Aorta (tissue), 5 donors: ENCODE measurements at regions not wholly inside any gene's neighbourhood (a gene's known extent, or its start where the extent isn't known, plus 50 kb on each side); places are given as distances from the start of the nearest gene placed in this dataset.

ENCODE experiments used
- ATAC-seq: fragments of 200-7000 bp; cut with Tn5 transposase; one replicate; pipeline ENCODE4 v1.9.1; 2022; ENCODE audit warnings: moderate library complexity; ENCODE audit not compliant: low FRiP score
- DNase-seq, 2 donors: peaks; one replicate each; pipeline ENCODE4 v3.0.0-alpha.2; 2020
- H3K27ac ChIP-seq, 2 donors: one replicate each; pipeline ENCODE4 v1.5.1; 2013; ENCODE audit warnings: low read length in 2 of 2, mild to moderate bottlenecking in 2 of 2, moderate library complexity in 2 of 2, control low read depth in 1 of 2, inconsistent platforms in 1 of 2, low read depth in 1 of 2
- H3K27me3 ChIP-seq, 2 donors: one replicate each; pipeline ENCODE4 v1.6.1; 2013; ENCODE audit warnings: control low read depth in 1 of 2, low read length in 1 of 2, mild to moderate bottlenecking in 1 of 2, moderate library complexity in 1 of 2; ENCODE audit not compliant: insufficient read depth in 2 of 2, control insufficient read depth in 1 of 2
- H3K36me3 ChIP-seq, 2 donors: one replicate each; pipeline ENCODE4 v1.6.1; 2013; ENCODE audit warnings: control low read depth in 1 of 2, low read length in 1 of 2, mild to moderate bottlenecking in 1 of 2; ENCODE audit not compliant: insufficient read depth in 2 of 2, control insufficient read depth in 1 of 2
- H3K4me1 ChIP-seq, 2 donors: one replicate each; pipeline ENCODE4 v1.6.1; 2013; ENCODE audit warnings: low read length in 2 of 2, control low read depth in 1 of 2, mild to moderate bottlenecking in 1 of 2, moderate library complexity in 1 of 2; ENCODE audit not compliant: insufficient read depth in 2 of 2, control insufficient read depth in 1 of 2
- H3K4me3 ChIP-seq, 2 donors: one replicate each; pipeline ENCODE4 v1.5.1; 2013; ENCODE audit warnings: low read length in 2 of 2, control low read depth in 1 of 2, mild to moderate bottlenecking in 1 of 2
- H3K9me3 ChIP-seq: one replicate; pipeline ENCODE4 v1.6.1; 2013; ENCODE audit warnings: mild to moderate bottlenecking, low read length; ENCODE audit not compliant: control insufficient read depth
- WGBS, 2 donors: extraction: QIAGEN DNeasy Blood & Tissue Kit; methylation state at CpG; one replicate each; pipeline ENCODE4 v1.1.7; 2013; 5-methylcytosine and 5-hydroxymethylcytosine counted together
- intact Hi-C, 2 donors: fragments of 100-400 bp; cut with DNase I; formaldehyde crosslinking; loops; one replicate each; pipeline versions ENCODE4 v1.14.2 to v1.15.0; 2022
- donor health status: healthy with polysubstance abuse.
- donor health status: Bipolar disorder and iron deficiency.
- donor health status: DM: no; HTN: no; CAD: no.
- donor health status: DM: no; HTN: no; CAD: no.
- donor health status: DM: yes; HTN: yes; CAD: no.

DNA sequence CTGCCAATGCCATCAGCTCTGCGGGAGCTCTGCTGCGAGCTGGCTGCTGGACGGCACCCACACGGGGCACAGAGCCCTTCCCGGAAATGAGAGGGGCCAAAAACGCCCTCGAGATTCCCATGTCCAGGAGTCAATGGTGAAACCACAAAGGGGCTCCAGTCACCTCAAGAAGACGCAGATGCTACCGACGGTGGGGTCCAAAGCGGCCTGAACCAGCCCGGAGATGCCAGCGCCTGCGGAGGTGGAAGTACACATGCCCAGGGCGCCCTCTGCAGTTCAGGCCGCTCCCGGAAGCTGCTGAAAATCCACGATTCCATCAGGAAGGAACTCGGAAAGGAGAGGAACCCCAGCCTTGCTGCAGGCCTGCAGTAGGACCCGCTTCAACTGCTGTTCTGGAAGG lies 82.4 kb upstream of the SELENOP start:
- H3K4me3 ChIP-seq = no peak overlapping the region
- 33 to 39% methylated on average over 20 of the region's 20 CpGs for WGBS, 2 donors
- H3K36me3 ChIP-seq = no peaks in the 10 kb centered on the region
- no peak for DNase-seq
- H3K9me3 ChIP-seq = no peaks in the 10 kb centered on the region
- intact Hi-C loops = no loop called here
- no peaks in the 10 kb centered on the region for H3K4me1 ChIP-seq
- H3K27ac ChIP-seq = no peak overlapping the region
- no peak for ATAC-seq
- H3K27me3 ChIP-seq = no peaks in the 10 kb centered on the region

DNA sequence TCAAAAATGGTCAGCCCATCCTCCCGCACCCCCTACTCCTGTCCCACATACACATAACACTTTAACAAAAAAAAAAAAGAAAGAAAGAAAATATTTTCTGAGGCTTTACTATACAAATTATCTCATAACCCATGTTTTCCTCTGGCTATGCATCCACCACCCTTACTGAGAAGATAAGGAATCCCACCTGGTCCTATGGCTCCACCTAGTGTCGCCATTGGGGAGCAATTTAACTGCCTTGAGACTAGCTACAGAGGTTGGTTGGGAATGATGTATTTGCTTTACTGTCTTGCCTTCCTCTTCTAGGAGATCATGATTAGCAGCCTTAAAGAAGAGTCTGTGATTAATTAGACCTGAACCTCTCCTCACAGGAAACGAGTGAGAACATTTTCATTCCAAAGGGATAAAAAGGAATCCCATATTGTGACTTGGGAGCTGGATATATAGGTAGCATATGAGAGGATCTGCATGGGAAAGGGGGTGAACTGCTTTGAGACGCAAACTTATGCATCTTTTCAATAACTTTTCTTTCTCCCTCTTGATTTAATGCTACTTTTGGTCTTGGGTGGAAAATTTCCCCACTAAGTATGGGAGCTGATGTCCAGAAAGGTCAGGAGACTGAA lies 77.7 kb upstream of the SELENOP start:
- DNase-seq (peak in 1 of 2 donors; percentile 81), ATAC-seq (peak; percentile 91)
- H3K27me3 ChIP-seq = peaks cover 0 to 2% of the 10 kb centered on the region in 2 donors
- H3K4me1 ChIP-seq = no peaks in the 10 kb centered on the region
- WGBS, 2 donors = 20 to 27% methylated on average over 4 of the region's 4 CpGs
- no peaks in the 10 kb centered on the region for H3K36me3 ChIP-seq
- no peak overlapping the region for H3K4me3 ChIP-seq
- intact Hi-C loops = loop anchor here in 1 of 2 donors (10.0 kb wide), 1 partner anchor 1035 kb away; no protein-coding TSS in a partner anchor
- H3K27ac ChIP-seq = no peak overlapping the region
- no peaks in the 10 kb centered on the region for H3K9me3 ChIP-seq

- no peaks in the 10 kb centered on the region for H3K36me3 ChIP-seq
- no peak for DNase-seq
- no peaks in the 10 kb centered on the region for H3K9me3 ChIP-seq
- 68 to 73% methylated on average over 7 of the region's 7 CpGs for WGBS, 2 donors
- no peak overlapping the region for H3K27ac ChIP-seq
- intact Hi-C loops = loop anchor here in 1 of 2 donors (10.0 kb wide), 1 partner anchor 1034 kb away; no protein-coding TSS in a partner anchor
- H3K4me1 ChIP-seq = no peaks in the 10 kb centered on the region
- no peak for ATAC-seq
- H3K4me3 ChIP-seq = no peak overlapping the region
- peaks cover 0 to 2% of the 10 kb centered on the region in 2 donors for H3K27me3 ChIP-seq
These were observed 77.1 kb upstream of the SELENOP start for GRCh38 chr5:42888771-42889170.

DNA sequence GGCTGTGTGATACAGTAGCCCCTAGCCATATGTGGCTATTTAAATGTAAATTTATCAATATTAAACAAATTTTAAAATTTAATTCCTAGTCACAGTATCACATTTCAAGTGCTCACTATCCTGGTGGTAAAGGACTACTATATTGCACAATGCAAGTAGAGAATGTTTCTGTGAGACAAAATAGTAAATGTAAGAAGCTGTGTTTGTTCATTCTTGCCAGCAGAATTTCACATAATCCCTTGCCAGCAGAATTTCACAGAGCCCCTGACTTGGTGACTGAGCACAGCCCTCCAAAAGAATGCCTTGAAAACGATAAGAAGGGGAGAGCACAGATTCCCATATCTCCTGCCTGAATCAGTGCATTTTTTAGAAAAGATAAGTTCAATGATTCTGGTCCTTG lies 75.9 kb upstream of the SELENOP start:
- WGBS, 2 donors = 0 to 8% methylated on average over 1 of the region's 1 CpG
- no peak for DNase-seq
- intact Hi-C loops = loop anchor here in 1 of 2 donors (10.0 kb wide), 1 partner anchor 1033 kb away; no protein-coding TSS in a partner anchor
- Histone ChIP-seq H3K36me3 (no peaks in the 10 kb centered on the region), H3K27me3 (peaks cover 0 to 2% of the 10 kb centered on the region in 2 donors), H3K9me3 (no peaks in the 10 kb centered on the region), H3K27ac (no peak overlapping the region), H3K4me1 (no peaks in the 10 kb centered on the region), H3K4me3 (no peak overlapping the region)
- ATAC-seq = no peak

GRCh38 chr5:42887097-42887496 lies 75.4 kb upstream of the SELENOP start:
- H3K27ac ChIP-seq = no peak overlapping the region
- peaks cover 0 to 2% of the 10 kb centered on the region in 2 donors for H3K27me3 ChIP-seq
- WGBS, 2 donors = 60 to 76% methylated on average over 6 of the region's 6 CpGs
- H3K4me1 ChIP-seq = no peaks in the 10 kb centered on the region
- H3K4me3 ChIP-seq = no peak overlapping the region
- DNase-seq (peak in 1 of 2 donors; percentile 62), ATAC-seq (no peak)
- no peaks in the 10 kb centered on the region for H3K9me3 ChIP-seq
- intact Hi-C loops = loop anchor here in 1 of 2 donors (10.0 kb wide), 1 partner anchor 1032 kb away; no protein-coding TSS in a partner anchor
- H3K36me3 ChIP-seq = no peaks in the 10 kb centered on the region

DNA sequence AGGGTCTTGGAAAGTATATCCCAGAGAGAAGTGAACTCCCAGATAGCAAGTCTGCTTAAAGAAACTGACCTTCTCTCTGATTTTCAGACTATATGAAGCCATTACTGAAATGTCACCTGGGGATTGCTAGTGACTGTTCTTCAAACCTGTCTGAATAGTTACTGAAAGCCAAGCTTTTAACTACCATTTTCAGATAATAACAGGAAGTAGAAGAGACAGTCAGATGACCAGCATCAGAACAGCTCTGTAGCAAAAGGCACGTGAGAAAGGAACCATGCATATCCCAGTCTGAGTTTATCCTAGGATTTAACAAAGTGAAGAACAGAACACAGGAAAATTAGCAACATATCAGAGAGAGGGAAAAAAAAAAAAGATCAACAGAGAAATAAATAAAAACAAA lies 74.9 kb upstream of the SELENOP start:
- intact Hi-C loops = loop anchor here in 1 of 2 donors (10.0 kb wide), 1 partner anchor 1032 kb away; no protein-coding TSS in a partner anchor
- 32 to 43% methylated on average over 1 of the region's 1 CpG for WGBS, 2 donors

GRCh38 chr5:42884326-42884725 lies 72.6 kb upstream of the SELENOP start:
- intact Hi-C loops = loop anchor here in 1 of 2 donors (10.0 kb wide), 1 partner anchor 1030 kb away; no protein-coding TSS in a partner anchor

More for the DNA sequence above, 74.9 kb upstream of the SELENOP start:
- Histone ChIP-seq H3K27ac (no peak overlapping the region), H3K27me3 (peaks cover 0 to 2% of the 10 kb centered on the region in 2 donors), H3K9me3 (no peaks in the 10 kb centered on the region), H3K36me3 (no peaks in the 10 kb centered on the region), H3K4me3 (no peak overlapping the region), H3K4me1 (no peaks in the 10 kb centered on the region)
- no peak for ATAC-seq
- DNase-seq = no peak

DNA sequence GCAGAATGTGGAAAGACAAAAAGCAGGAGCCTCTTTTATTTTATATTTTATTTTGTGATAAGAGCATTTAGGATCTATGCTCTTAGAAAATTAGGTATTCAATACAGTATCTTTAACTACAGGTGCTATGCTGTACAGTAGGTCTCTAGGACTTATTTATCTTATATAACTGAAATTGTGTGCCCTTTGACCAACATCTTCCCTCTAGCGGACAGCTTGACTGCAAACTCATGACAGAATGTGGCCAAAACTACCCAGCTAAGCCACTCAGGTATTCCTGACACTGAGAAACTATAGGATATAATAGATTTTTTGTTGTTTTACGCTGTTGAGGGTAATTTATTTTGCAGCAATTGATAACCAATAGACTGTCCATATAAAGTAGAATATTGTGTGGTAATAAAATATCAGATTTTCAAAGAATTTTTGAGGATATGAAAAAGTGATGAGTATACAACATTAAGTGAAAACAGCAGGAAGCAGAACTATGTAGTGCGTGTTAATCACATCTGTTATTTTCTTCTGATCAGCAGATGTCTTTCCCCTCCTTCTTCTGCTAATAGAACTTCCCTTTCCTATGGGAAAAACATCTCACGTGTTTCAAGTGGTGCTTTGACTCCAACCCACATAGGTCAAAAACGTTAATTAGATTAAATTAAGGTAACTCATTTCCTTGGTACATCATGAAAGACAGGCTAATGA lies 69.9 kb upstream of the SELENOP start:
- no peaks in the 10 kb centered on the region for H3K27me3 ChIP-seq
- no peak overlapping the region for H3K4me3 ChIP-seq
- no peaks in the 10 kb centered on the region for H3K36me3 ChIP-seq
- no peak for ATAC-seq
- H3K4me1 ChIP-seq = no peaks in the 10 kb centered on the region
- H3K9me3 ChIP-seq = no peaks in the 10 kb centered on the region
- 80 to 83% methylated on average over 5 of the region's 5 CpGs for WGBS, 2 donors
- no peak for DNase-seq
- H3K27ac ChIP-seq = no peak overlapping the region
- intact Hi-C loops = loop anchor here in 1 of 2 donors (10.0 kb wide), 1 partner anchor 1027 kb away; no protein-coding TSS in a partner anchor

More at GRCh38 chr5:42884326-42884725, 72.6 kb upstream of the SELENOP start:
- Histone ChIP-seq H3K4me1 (no peaks in the 10 kb centered on the region), H3K36me3 (no peaks in the 10 kb centered on the region), H3K27me3 (peaks cover 0 to 2% of the 10 kb centered on the region in 2 donors), H3K9me3 (no peaks in the 10 kb centered on the region), H3K27ac (no peak overlapping the region), H3K4me3 (no peak overlapping the region)
- no peak for DNase-seq
- WGBS, 2 donors = 79% methylated on average over 1 of the region's 1 CpG
- no peak for ATAC-seq
